Activated T-cell treated with anti-CD3 and anti-CD28 coated beads, Interleukin-2, amount 50 U/mL, for 4 hours (primary cell): ENCODE measurements at regions not wholly inside any gene's neighbourhood (a gene's known extent, or its start where the extent isn't known, plus 50 kb on each side); places are given as distances from the start of the nearest gene placed in this dataset.
"Not testable (repeated sequence)": the region's sequence is repeated elsewhere in the genome, so short reads cannot be mapped to it uniquely, and the experiment has no call there.

ENCODE experiments used
- ATAC-seq, 2 donors: fragments of 200-7000 bp; cut with Tn5 transposase; one replicate each; pipeline ENCODE4 v1.10.0; 2021
- DNase-seq: peaks from one replicate; pipeline ENCODE4 v3.0.0-alpha.2; 2020
- H3K27me3 Mint-ChIP-seq: one replicate; pipeline ENCODE4 v1.8.0; 2021; ENCODE audit warnings: low read depth, mixed read lengths
- H3K36me3 Mint-ChIP-seq: one replicate; pipeline ENCODE4 v1.8.0; 2022; ENCODE audit warnings: mixed read lengths; ENCODE audit not compliant: insufficient read depth
- H3K4me1 Mint-ChIP-seq: one replicate; pipeline ENCODE4 v1.8.0; 2021; ENCODE audit warnings: low read depth, mixed read lengths
- H3K4me3 Mint-ChIP-seq: one replicate; pipeline ENCODE4 v1.8.0; 2021; ENCODE audit warnings: mild to moderate bottlenecking, moderate library complexity, mixed read lengths
- H3K9me3 Mint-ChIP-seq: one replicate; pipeline ENCODE4 v1.8.0; 2021; ENCODE audit warnings: mixed read lengths

GRCh38 chr3:177715980-177716379, 518.7 kb upstream of the TBL1XR1 start:
- H3K36me3 Mint-ChIP-seq: no peaks in the 10 kb centered on the region
- no peaks in the 10 kb centered on the region for H3K4me1 Mint-ChIP-seq
- H3K27me3 Mint-ChIP-seq: no peaks in the 10 kb centered on the region
- peaks cover 2% of the 10 kb centered on the region for H3K9me3 Mint-ChIP-seq
- DNase-seq (no peak), ATAC-seq (no peak)
- H3K4me3 Mint-ChIP-seq: no peak overlapping the region

GRCh38 chr3:177720927-177721326, 523.6 kb upstream of the TBL1XR1 start:
- H3K9me3 Mint-ChIP-seq, H3K27me3 Mint-ChIP-seq, DNase-seq, ATAC-seq, H3K4me3 Mint-ChIP-seq, H3K36me3 Mint-ChIP-seq: not testable (repeated sequence)
- H3K4me1 Mint-ChIP-seq: peaks cover 14% of the 10 kb centered on the region

- Mint-ChIP-seq H3K36me3 (no peaks in the 10 kb centered on the region), H3K27me3 (no peaks in the 10 kb centered on the region), H3K4me3 (no peak overlapping the region), H3K4me1 (peaks cover 14% of the 10 kb centered on the region), H3K9me3 (peaks cover 3% of the 10 kb centered on the region)
- no peak for ATAC-seq
- DNase-seq: no peak
Observed at GRCh38 chr3:177721864-177722785, 524.8 kb upstream of the TBL1XR1 start.

GRCh38 chr3:177724020-177724638, 526.8 kb upstream of the TBL1XR1 start:
- Mint-ChIP-seq H3K27me3 (no peaks in the 10 kb centered on the region), H3K4me3 (no peak overlapping the region), H3K9me3 (peaks cover 3% of the 10 kb centered on the region), H3K36me3 (no peaks in the 10 kb centered on the region), H3K4me1 (peaks cover 14% of the 10 kb centered on the region)
- no peak for ATAC-seq
- DNase-seq: no peak

- no peaks in the 10 kb centered on the region for H3K36me3 Mint-ChIP-seq
- DNase-seq: no peak
- no peak overlapping the region for H3K4me3 Mint-ChIP-seq
- H3K4me1 Mint-ChIP-seq: peaks cover 14% of the 10 kb centered on the region
- ATAC-seq: no peak
- peaks cover 3% of the 10 kb centered on the region for H3K9me3 Mint-ChIP-seq
- H3K27me3 Mint-ChIP-seq: no peaks in the 10 kb centered on the region
Observed at GRCh38 chr3:177725165-177725564, 527.9 kb upstream of the TBL1XR1 start.

- no peaks in the 10 kb centered on the region for H3K36me3 Mint-ChIP-seq
- DNase-seq (no peak), ATAC-seq (no peak)
- H3K9me3 Mint-ChIP-seq: no peaks in the 10 kb centered on the region
- no peak overlapping the region for H3K4me3 Mint-ChIP-seq
- peaks cover 14% of the 10 kb centered on the region for H3K4me1 Mint-ChIP-seq
- no peaks in the 10 kb centered on the region for H3K27me3 Mint-ChIP-seq
Observed at GRCh38 chr3:177726807-177727206, 529.5 kb upstream of the TBL1XR1 start.

- DNase-seq (no peak), ATAC-seq (no peak)
- no peaks in the 10 kb centered on the region for H3K4me1 Mint-ChIP-seq
- H3K27me3 Mint-ChIP-seq: no peaks in the 10 kb centered on the region
- H3K36me3 Mint-ChIP-seq: no peaks in the 10 kb centered on the region
- no peak overlapping the region for H3K4me3 Mint-ChIP-seq
- H3K9me3 Mint-ChIP-seq: no peaks in the 10 kb centered on the region
Observed at GRCh38 chr3:177729956-177730681, 532.8 kb upstream of the TBL1XR1 start.

GRCh38 chr3:177730814-177731213, 533.5 kb upstream of the TBL1XR1 start:
- Mint-ChIP-seq H3K9me3 (no peaks in the 10 kb centered on the region), H3K36me3 (no peaks in the 10 kb centered on the region)
- no peak for DNase-seq

GRCh38 chr3:177731644-177732268, 534.5 kb upstream of the TBL1XR1 start:
- H3K4me1 Mint-ChIP-seq: no peaks in the 10 kb centered on the region
- no peaks in the 10 kb centered on the region for H3K36me3 Mint-ChIP-seq
- no peaks in the 10 kb centered on the region for H3K9me3 Mint-ChIP-seq
- DNase-seq (no peak), ATAC-seq (no peak)
- no peaks in the 10 kb centered on the region for H3K27me3 Mint-ChIP-seq
- H3K4me3 Mint-ChIP-seq: no peak overlapping the region

More at GRCh38 chr3:177730814-177731213, 533.5 kb upstream of the TBL1XR1 start:
- Mint-ChIP-seq H3K4me3 (no peak overlapping the region), H3K27me3 (no peaks in the 10 kb centered on the region), H3K4me1 (no peaks in the 10 kb centered on the region)
- no peak for ATAC-seq

- Mint-ChIP-seq H3K4me1 (no peaks in the 10 kb centered on the region), H3K4me3 (no peak overlapping the region), H3K36me3 (no peaks in the 10 kb centered on the region), H3K9me3 (no peaks in the 10 kb centered on the region), H3K27me3 (no peaks in the 10 kb centered on the region)
- no peak for ATAC-seq
- no peak for DNase-seq
Observed at GRCh38 chr3:177733233-177733632, 536.0 kb upstream of the TBL1XR1 start.

- Mint-ChIP-seq H3K9me3 (no peaks in the 10 kb centered on the region), H3K4me3 (no peak overlapping the region), H3K36me3 (no peaks in the 10 kb centered on the region), H3K4me1 (no peaks in the 10 kb centered on the region), H3K27me3 (no peaks in the 10 kb centered on the region)
- no peak for DNase-seq
- no peak for ATAC-seq
Observed at GRCh38 chr3:177733936-177734335, 536.7 kb upstream of the TBL1XR1 start.

- Mint-ChIP-seq H3K4me3 (no peak overlapping the region), H3K27me3 (no peaks in the 10 kb centered on the region), H3K9me3 (no peaks in the 10 kb centered on the region), H3K4me1 (no peaks in the 10 kb centered on the region), H3K36me3 (no peaks in the 10 kb centered on the region)
- DNase-seq (no peak), ATAC-seq (no peak)
Observed at GRCh38 chr3:177735431-177735830, 538.1 kb upstream of the TBL1XR1 start.

GRCh38 chr3:177739461-177739860, 542.2 kb upstream of the TBL1XR1 start:
- H3K4me1 Mint-ChIP-seq: no peaks in the 10 kb centered on the region
- H3K4me3 Mint-ChIP-seq: no peak overlapping the region
- H3K9me3 Mint-ChIP-seq: no peaks in the 10 kb centered on the region
- no peaks in the 10 kb centered on the region for H3K27me3 Mint-ChIP-seq
- no peak for DNase-seq
- no peak for ATAC-seq
- H3K36me3 Mint-ChIP-seq: no peaks in the 10 kb centered on the region

- H3K4me1 Mint-ChIP-seq: no peaks in the 10 kb centered on the region
- DNase-seq (no peak), ATAC-seq (no peak)
- no peak overlapping the region for H3K4me3 Mint-ChIP-seq
- H3K27me3 Mint-ChIP-seq: no peaks in the 10 kb centered on the region
- no peaks in the 10 kb centered on the region for H3K36me3 Mint-ChIP-seq
- no peaks in the 10 kb centered on the region for H3K9me3 Mint-ChIP-seq
Observed at GRCh38 chr3:177740254-177740653, 543.0 kb upstream of the TBL1XR1 start.
